SK-N-MC (cell line): ENCODE measurements at regions not wholly inside any gene's neighbourhood (a gene's known extent, or its start where the extent isn't known, plus 50 kb on each side); places are given as distances from the start of the nearest gene placed in this dataset.

Experiments
- EZH2 ChIP-seq: fragments of 200-600 bp; sonication (generic); IDR thresholded peaks from one replicate; pipeline ENCODE4 v1.6.1; 2017; ENCODE audit warnings: antibody characterized with exemption
- POLR2AphosphoS5 ChIP-seq: IDR thresholded peaks from 2 replicates; pipeline ENCODE4 v1.6.1; 2012; ENCODE audit warnings: mild to moderate bottlenecking, low read depth, low read length, borderline replicate concordance

DNA sequence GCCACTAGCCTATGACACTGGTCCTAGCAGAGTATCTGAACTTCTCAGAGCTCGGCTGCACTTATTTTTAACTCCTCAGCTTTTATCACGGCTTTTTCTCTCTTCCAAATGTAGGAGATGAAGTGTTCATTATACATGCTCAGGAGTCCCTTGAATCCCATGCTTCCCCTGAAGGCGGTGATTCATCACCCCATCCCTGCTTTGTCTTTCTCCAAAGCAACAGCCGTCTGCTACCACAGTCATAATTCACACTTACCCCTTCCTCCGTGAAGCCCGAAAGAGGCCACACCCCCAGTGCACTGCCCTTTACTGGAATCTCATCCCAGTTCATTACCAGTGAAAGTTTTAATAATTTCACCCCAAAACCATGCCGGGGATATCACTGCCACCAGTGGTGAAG lies 301.5 kb upstream of the SHH start:
- TF ChIP-seq POLR2AphosphoS5 (no peak), EZH2 (no peak)
